ENCODE measurements at regions not wholly inside any gene's neighbourhood (a gene's known extent, or its start where the extent isn't known, plus 50 kb on each side); places are given as distances from the start of the nearest gene placed in this dataset.
A peak's percentile ranks its signal among the peaks of the same experiment; 100 is the strongest.

- no peak for DNase-seq
Observed at GRCh38 chr2:156784020-156784701, 348.0 kb downstream of the GPD2 start.

DNA sequence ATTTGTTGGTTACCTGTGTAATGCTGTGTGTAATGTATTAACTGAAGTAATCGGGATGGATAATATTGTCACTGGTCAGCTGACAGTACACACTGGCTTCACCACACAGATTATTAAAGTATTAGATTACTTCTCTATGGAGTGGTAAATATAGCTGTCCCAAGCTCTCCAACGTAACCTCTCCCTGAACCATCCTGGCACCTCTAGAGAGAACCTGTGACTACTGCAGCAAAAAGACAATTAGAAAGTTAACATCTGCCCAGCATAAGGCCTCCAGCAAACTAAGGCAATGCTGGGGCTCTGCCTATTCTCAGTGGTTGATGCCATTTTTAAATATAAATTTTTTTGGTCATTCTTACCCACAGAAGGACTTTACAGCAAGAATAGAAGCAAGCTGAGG is 351.3 kb downstream of the GPD2 start:
- no peak for DNase-seq

DNA sequence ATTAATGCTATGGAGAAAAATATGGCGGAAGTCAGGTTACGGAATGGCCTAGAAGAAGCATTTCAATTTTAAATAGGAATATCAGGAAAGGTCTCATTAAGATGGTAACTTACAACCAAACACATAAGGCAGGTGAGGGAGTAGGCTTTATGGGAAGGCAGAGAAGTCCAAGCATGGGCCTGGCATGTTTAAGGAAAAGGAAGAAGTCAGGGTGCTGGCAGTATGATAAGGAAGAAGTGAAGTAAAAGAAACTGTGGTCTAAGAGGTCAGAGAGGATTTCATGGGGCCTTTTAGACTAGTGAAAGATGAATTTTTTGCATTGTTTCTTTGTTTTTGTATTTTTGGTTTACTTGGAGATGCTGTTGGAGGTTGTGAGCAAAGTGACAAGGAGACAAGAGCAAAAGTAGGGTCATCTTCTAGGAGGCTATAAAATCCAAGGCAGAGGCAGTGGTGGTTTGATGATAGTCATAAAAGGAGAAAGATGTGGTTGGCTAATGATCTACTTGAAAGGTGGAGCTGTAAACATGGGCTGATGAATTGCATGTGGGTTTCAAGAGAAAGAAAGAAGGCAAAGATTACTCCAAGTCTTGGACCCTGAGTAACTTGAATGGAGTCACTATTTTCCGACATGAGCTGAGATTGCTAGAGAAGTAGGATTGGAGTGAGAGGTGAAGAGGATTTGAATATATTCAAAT is 354.3 kb downstream of the GPD2 start:
- no peak for DNase-seq

DNA sequence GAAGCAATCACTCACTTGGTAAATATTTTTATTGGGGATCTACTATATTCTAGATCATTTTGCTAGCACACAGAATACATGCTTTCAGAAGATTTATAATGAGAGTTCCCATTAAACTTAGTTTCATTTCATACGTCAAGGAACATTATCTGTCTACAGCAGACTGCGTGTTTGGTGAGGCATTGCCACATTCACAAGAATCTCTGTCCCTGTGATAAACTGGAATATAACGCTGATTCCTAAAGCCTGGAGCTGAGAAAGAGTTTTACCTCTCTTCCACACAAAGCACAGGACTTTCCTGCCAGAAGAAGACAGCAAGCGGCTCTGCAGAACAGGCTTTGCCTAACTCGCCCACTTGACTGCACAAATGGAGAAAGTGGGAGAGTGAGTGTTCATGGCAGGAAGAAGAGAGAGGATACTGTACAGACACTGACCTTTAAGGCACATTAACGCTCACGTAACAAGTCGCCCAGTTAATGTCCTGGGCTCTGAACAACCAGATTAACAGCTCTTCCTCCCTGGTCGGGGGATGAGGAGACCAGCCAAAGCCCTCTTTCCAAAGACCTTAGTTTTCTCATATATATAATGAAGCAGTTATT is 356.2 kb downstream of the GPD2 start:
- DNase-seq: no peak

GRCh38 chr2:156797832-156798231 is 361.7 kb downstream of the GPD2 start:
- peak; percentile 43 for DNase-seq

- DNase-seq: no peak
Observed at GRCh38 chr2:156800065-156800653, 364.0 kb downstream of the GPD2 start.

GRCh38 chr2:156800781-156801361 is 364.7 kb downstream of the GPD2 start:
- no peak for DNase-seq

- peak; percentile 5 for DNase-seq
Observed at GRCh38 chr2:156803243-156803642, 367.1 kb downstream of the GPD2 start.

GRCh38 chr2:156803967-156804366 is 367.8 kb downstream of the GPD2 start:
- DNase-seq: no peak

DNA sequence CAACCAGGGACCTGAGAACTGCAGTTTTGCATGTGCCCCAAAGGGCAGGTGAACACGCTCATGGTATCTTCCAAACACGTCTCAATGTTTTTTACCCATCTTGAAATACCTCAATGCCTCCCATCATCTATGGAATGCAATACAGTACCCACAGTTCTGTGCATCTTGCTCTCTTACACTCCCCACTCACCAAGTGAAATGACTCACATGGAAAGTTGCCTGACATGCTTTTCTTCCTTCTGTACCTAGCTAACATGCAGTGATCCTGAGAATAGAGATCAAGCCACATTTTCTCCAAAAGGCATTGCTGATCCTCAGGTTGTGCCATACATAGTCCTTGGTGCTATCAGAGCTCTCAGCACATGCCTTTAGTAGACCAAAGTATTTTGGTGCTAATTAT is 373.9 kb downstream of the GPD2 start:
- no peak for DNase-seq

DNA sequence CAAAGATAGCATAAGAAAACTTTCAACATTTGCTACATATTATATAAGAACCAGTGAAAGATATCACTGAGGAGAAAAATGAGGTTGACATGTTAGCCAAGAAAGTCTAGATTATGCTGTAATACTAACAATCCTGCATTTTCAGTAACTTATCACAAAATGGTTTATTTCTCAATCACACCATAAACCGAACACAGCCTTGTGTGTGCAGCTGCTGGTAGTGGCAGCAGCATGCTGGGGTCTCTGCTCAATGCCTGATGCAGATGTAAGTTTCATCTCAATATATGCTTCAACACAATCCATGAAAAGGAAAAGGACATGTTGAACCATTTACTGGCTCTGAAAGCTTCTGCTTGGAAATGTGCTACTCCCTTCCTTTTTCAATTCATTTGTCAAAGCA is 376.3 kb downstream of the GPD2 start:
- DNase-seq: no peak

DNA sequence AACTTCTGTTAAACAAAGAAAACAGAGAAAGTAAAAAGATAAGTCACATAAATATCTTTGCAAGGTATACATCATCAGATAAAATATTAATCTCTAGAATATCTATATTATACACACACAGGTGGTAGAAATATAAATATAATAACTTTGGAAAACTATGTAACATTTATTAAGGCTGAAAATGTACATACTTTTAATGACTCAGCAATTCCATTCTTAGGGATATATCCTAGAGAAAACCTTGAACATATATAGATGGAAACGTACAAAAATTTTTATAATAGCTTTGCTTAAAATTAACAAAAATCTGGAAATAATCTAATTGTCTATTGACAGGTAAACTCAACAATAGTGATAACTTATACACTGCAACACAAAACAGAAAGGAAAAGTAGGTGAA is 381.3 kb downstream of the GPD2 start:
- DNase-seq: no peak

- no peak for DNase-seq
Observed at GRCh38 chr2:156818221-156818620, 382.0 kb downstream of the GPD2 start.

- no peak for DNase-seq
Observed at GRCh38 chr2:156818944-156819343, 382.8 kb downstream of the GPD2 start.

DNA sequence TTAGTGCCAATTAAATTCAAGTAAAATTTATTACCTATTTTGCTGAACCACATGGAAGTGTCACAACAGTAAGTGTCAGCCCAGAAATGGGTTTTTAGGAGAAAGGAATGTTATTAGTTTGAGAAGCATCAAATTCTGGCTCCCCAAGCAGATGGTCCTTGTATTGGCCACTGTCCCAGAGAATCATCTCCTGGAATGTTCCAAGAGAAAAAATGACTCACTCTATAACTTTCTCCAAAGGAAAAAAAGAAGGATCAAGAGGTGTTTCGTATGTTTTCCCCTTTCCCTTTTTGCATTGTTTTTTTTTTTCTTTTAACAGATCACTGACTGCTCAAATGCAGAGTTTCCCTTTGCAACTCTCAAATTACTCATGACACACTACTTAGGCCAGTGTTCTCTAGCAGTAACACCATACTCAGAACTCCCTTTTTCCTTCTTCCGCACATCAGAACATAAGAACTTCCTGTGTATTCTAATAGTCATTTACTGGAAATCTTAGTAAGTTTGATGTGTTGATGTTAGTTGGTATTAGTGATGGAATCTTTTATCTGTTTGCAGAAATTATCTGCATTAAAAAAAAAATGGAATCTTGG is 390.3 kb downstream of the GPD2 start:
- DNase-seq: no peak

- DNase-seq: no peak
Observed at GRCh38 chr2:156834431-156834830, 398.3 kb downstream of the GPD2 start.

- DNase-seq: no peak
Observed at GRCh38 chr2:156837635-156838370, 401.6 kb downstream of the GPD2 start.

GRCh38 chr2:156841321-156841720 is 405.1 kb downstream of the GPD2 start:
- no peak for DNase-seq

- DNase-seq: no peak
Observed at GRCh38 chr2:156845806-156846558, 409.8 kb downstream of the GPD2 start.

DNA sequence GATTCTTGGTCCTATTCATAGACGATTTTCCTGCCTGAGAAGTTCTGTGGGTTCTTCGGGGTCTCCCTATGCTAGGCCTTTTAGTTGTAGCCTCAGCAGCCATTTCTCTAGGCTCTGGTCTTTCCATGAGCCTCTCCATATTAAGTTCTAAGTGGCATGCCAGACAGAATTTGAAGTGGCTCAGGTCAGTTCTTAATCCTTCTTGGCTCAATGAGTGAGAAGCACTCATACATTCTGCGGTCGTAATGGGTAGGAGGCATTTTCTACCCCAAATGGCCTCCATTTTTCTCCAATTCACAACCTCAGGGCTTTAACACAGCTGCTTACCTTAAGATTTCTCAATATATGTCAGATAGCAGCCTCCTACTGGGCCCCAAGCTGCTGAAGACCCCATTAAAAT is 405.3 kb upstream of the GALNT5 start:
- DNase-seq: no peak

DNA sequence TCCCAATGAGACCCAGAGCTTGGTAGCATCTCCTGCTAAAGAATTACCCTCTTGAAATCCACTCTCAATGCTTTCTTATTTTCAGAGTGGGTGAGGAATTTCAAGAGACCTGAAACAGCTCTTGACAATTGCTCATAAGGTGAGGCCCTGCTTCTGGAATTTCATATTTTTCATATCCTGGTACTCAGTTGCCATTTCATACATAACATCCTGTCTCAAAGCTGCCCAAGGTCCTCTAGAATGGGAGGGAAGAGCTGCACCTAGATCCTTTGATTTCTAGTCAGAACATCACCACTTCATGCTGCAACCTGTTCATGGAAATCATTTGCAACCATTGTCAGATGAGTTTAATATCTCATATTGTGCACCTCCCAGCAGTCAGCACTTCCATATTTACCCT is 404.8 kb upstream of the GALNT5 start:
- DNase-seq: no peak

GRCh38 chr2:156864325-156864724 is 393.2 kb upstream of the GALNT5 start:
- DNase-seq: no peak
